ENCODE measurements at regions not wholly inside any gene's neighbourhood (a gene's known extent, or its start where the extent isn't known, plus 50 kb on each side); places are given as distances from the start of the nearest gene placed in this dataset.

- H3K9me2 ChIP-seq (replicated peaks; ENCODE audit: insufficient read depth, low read length), result no peaks in the 10 kb centered on the region
- no peaks in the 10 kb centered on the region for H3K4me1 ChIP-seq (ENCODE audit: low read length)
- no peak for TF ChIP-seq CTCF (IDR thresholded peaks at IDR 0.05; ENCODE audit: low read length)
- TF ChIP-seq EZH2 (optimal IDR thresholded peaks at IDR 0.05; ENCODE audit: low read depth, low read length), result no peak
- TF ChIP-seq EZH2phosphoT487 (IDR thresholded peaks at IDR 0.05; ENCODE audit: low read length), result no peak
- no peaks in the 10 kb centered on the region for H3K36me3 ChIP-seq (replicated peaks; ENCODE audit: insufficient read depth, low read length)
- H3K27ac ChIP-seq (ENCODE audit: low read length), result no peak overlapping the region
- no peaks in the 10 kb centered on the region for H3K9me3 ChIP-seq (replicated peaks; ENCODE audit: insufficient read depth, low read length)
- no peak overlapping the region for H3K4me3 ChIP-seq (ENCODE audit: low read length)
- H3K79me2 ChIP-seq (ENCODE audit: low read length), result no peaks in the 10 kb centered on the region
- no peaks in the 10 kb centered on the region for H4K20me1 ChIP-seq (ENCODE audit: insufficient read depth, low read length)
- no peak for DNase-seq
- H2AFZ ChIP-seq (ENCODE audit: low read length), result no peak overlapping the region
- no peak overlapping the region for H3K4me2 ChIP-seq (ENCODE audit: low read depth, low read length)
- H3F3A ChIP-seq (ENCODE audit: insufficient read depth, low read length), result no peaks in the 10 kb centered on the region
- no peaks in the 10 kb centered on the region for H3K27me3 ChIP-seq (replicated peaks; ENCODE audit: insufficient read depth, low read length)
- no peak overlapping the region for H3K9ac ChIP-seq (ENCODE audit: low read length)
These were observed 139.6 kb downstream of the HTR1A start for GRCh38 chr5:63822614-63823013.

- no peaks in the 10 kb centered on the region for H3K27me3 ChIP-seq (replicated peaks; ENCODE audit: insufficient read depth, low read length)
- no peak overlapping the region for H3K9ac ChIP-seq (ENCODE audit: low read length)
- no peak overlapping the region for H3K27ac ChIP-seq (ENCODE audit: low read length)
- no peak overlapping the region for H2AFZ ChIP-seq (ENCODE audit: low read length)
- H3K9me3 ChIP-seq (replicated peaks; ENCODE audit: insufficient read depth, low read length), result no peaks in the 10 kb centered on the region
- no peaks in the 10 kb centered on the region for H3K36me3 ChIP-seq (replicated peaks; ENCODE audit: insufficient read depth, low read length)
- no peaks in the 10 kb centered on the region for H3F3A ChIP-seq (ENCODE audit: insufficient read depth, low read length)
- TF ChIP-seq CTCF (IDR thresholded peaks at IDR 0.05; ENCODE audit: low read length) (no peak), EZH2 (optimal IDR thresholded peaks at IDR 0.05; ENCODE audit: low read depth, low read length) (no peak), EZH2phosphoT487 (IDR thresholded peaks at IDR 0.05; ENCODE audit: low read length) (no peak)
- no peak overlapping the region for H3K4me3 ChIP-seq (ENCODE audit: low read length)
- H3K4me2 ChIP-seq (ENCODE audit: low read depth, low read length), result no peak overlapping the region
- no peaks in the 10 kb centered on the region for H3K4me1 ChIP-seq (ENCODE audit: low read length)
- H3K9me2 ChIP-seq (replicated peaks; ENCODE audit: insufficient read depth, low read length), result no peaks in the 10 kb centered on the region
- no peaks in the 10 kb centered on the region for H4K20me1 ChIP-seq (ENCODE audit: insufficient read depth, low read length)
- DNase-seq, result no peak
- no peaks in the 10 kb centered on the region for H3K79me2 ChIP-seq (ENCODE audit: low read length)
These were observed 141.7 kb downstream of the HTR1A start for GRCh38 chr5:63820577-63820976.

GRCh38 chr5:63812693-63813092, 149.6 kb downstream of the HTR1A start:
- no peaks in the 10 kb centered on the region for H3K36me3 ChIP-seq (replicated peaks; ENCODE audit: insufficient read depth, low read length)
- no peak overlapping the region for H3K4me2 ChIP-seq (ENCODE audit: low read depth, low read length)
- no peaks in the 10 kb centered on the region for H3F3A ChIP-seq (ENCODE audit: insufficient read depth, low read length)
- H3K27ac ChIP-seq (ENCODE audit: low read length), result no peak overlapping the region
- no peaks in the 10 kb centered on the region for H3K9me2 ChIP-seq (replicated peaks; ENCODE audit: insufficient read depth, low read length)
- no peak for TF ChIP-seq EZH2 (optimal IDR thresholded peaks at IDR 0.05; ENCODE audit: low read depth, low read length)
- TF ChIP-seq CTCF (IDR thresholded peaks at IDR 0.05; ENCODE audit: low read length), result no peak
- no peak for TF ChIP-seq EZH2phosphoT487 (IDR thresholded peaks at IDR 0.05; ENCODE audit: low read length)
- H3K9ac ChIP-seq (ENCODE audit: low read length), result no peak overlapping the region
- H3K27me3 ChIP-seq (replicated peaks; ENCODE audit: insufficient read depth, low read length), result no peaks in the 10 kb centered on the region
- DNase-seq, result no peak
- H2AFZ ChIP-seq (ENCODE audit: low read length), result no peak overlapping the region
- no peak overlapping the region for H3K4me3 ChIP-seq (ENCODE audit: low read length)
- H4K20me1 ChIP-seq (ENCODE audit: insufficient read depth, low read length), result no peaks in the 10 kb centered on the region
- H3K4me1 ChIP-seq (ENCODE audit: low read length), result no peaks in the 10 kb centered on the region
- no peaks in the 10 kb centered on the region for H3K9me3 ChIP-seq (replicated peaks; ENCODE audit: insufficient read depth, low read length)
- H3K79me2 ChIP-seq (ENCODE audit: low read length), result no peaks in the 10 kb centered on the region
